Inferior parietal cortex (tissue), 1 donor: ENCODE measurements at regions not wholly inside any gene's neighbourhood (a gene's known extent, or its start where the extent isn't known, plus 50 kb on each side); places are given as distances from the start of the nearest gene placed in this dataset.
"Not testable (repeated sequence)": the region's sequence is repeated elsewhere in the genome, so short reads cannot be mapped to it uniquely, and the experiment has no call there.

ENCODE experiments used
- DNase-seq: peaks from one replicate; pipeline ENCODE4 v3.0.0-alpha.2; 2016; ENCODE audit errors: extremely low spot score

DNA sequence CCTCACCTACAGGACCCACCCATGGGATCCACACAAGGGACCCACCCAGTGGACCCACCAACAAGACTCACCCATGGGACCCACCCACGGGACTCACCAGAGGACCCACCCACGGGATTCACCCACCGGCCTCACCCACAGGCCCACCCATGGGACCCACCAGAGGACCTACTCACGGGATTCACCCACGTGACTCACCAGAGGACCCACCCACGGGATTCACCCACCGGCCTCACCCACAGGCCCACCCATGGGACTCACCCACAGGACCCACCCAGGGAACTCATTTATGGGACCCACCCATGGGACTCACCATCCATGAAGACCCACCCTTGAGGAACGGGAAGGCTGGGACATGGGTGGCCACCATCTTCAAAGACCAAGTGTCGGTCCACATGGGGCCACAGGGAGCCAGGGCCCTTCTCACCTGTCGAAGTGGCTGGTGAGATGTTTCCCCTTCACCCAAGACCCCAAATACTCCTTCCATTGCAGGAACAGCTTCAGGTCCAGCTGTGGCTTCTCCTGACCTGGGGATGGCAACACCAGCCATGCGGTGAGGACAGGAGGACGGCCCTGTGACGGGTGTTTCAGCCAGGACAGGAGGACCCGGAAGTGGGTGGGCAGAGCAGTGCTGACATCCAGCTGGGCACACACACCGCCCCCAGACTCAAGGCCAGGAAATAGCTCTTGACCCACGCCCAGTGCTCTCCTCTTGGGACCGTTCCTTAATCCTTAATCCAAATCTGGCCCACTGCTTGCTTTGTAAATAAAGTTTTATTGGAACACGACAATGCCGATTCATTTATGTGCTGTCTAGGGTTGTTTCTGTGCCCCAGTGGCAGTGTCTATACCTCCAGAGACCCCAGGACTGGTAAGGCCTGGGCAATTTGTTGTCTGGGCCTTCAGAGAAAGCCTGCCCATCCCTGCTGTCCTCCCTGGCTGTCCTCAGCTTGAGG lies 1005.1 kb downstream of the BRD1 start:
- DNase-seq: no peak

DNA sequence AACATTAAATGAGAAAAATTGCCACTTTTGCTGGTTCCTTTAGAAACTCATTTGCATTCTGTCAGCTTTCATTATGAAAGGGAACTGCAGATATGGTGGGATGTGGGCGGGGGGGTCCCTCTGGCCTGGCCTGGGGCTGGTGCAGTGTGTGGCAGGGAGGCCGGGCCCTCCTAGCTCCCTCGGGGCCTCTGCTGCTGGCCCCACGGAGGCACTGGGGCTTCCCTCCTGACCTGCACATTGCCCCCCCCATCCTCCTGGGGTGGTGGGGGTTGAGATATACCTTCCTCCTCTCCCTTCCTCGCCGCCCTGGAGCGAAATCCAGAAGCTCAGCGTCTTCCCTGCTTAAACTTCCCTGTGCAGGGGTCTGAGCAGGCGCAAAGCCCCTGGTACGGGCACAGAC lies 1005.9 kb downstream of the BRD1 start:
- no peak for DNase-seq

DNA sequence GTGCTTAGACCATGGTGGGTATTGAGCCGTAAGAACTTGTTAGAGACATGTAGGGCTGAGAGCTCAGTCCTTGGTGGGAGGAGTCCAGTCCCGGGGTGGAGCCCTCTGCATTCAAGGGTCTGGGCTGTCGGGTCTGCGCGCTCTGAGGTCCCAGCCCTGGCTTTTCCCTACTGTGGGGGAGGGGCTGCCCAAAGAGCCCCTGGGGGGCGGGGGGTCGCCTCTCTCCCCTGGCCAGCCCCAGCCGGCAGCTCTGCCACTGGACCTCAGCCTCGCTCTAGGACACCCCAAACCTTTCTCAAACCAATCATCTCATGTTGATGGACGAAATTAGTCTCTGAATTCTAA lies 1006.4 kb downstream of the BRD1 start:
- DNase-seq: no peak

DNA sequence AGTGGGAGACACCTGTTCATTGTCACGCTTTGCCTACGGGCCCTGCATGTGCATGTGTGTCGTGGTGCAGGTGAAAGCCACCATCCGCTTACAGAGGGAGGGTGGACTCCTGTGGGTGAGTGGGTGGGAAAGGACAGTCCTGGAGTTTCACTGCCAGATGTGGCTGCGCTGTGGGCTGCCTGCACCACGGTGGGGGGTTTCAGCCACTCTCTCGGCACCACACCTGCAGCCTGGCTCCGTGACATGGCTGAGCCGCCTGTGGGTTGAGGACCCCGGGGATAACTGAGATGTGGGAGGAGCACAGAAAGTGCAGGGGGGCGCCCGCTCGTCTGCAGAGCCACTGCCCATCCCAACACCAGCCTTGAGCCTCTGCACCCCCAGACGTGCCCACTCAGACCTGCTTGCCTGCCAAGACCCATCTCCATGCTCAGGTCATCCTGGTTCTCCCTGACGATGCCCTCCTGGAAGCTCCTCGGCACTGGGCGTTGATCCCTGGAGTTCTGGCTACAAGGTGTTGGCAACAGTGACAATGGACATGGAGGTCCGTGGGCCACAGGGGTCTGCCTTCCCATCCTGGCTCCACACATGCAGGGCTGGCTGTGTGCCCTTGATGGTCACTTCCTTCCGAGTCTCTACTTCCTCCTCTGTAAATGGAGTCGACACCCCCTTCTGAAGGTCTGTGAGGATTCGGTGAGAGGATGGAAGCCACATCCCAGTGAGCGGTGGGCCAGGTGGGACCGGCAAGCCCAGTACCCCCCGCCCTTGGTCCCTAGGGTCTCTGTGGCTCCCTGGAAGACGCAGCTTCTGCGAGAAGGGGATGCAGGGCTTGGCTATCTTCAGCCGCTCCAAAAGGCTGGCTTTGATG lies 1007.0 kb downstream of the BRD1 start:
- DNase-seq: no peak

DNA sequence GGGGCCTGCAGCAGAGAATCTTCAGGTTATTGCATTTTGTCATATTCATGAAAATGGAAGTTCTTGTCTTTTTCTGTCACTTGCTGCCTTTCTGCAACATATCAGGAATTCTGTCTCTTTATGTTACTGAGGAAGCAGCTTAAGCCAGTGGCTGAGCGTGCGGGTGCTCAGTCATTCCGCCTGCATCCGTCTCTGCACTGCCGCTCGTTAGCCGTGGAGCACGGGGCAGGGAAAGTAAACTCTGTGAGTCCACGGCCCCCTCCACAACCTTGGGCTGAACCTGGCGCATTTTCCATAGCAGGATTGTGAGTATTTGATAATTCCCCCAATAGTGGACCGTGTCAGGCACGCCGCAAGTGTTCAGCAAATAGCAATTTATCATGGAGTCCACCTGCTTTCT lies 1007.7 kb downstream of the BRD1 start:
- DNase-seq: no peak

DNA sequence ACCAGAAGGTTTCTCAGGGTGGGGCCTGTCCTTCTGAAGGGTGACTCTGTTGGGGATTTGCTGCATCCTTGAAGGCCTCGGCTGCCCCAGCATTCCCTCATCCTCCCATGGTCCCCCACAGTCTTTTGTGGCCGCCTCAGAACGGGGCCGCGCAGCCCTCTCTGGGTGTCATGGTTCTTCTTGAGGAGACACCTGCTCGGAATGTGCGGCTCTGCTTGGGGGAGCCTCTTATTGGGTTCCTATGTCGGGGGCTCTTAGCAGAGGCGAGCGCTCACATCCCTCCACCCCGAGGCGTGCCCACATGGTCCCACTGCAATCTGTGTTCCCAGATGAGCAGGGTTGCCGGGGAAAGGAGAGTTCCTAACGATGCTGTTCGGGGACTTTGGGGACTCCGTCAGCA lies 1008.4 kb downstream of the BRD1 start:
- no peak for DNase-seq

DNA sequence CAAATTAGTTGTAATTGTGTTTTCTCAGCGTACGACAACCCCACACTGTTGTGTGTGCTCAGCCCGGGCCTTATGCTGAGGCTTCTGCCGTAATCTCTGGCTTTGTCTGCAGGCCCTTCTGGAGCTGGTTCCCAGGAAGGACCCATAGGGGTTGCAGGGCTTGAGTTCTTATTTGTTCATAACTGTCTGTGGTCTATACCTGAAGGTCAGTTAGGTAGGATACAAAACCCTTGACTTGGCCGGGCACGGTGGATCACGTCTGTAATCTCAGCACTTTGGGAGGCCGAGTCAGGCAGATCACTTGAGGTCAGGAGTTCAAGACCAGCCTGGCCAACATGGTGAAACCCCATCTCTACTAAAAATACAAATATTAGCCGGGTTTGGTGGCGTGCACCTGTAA lies 1010.2 kb downstream of the BRD1 start:
- not testable (repeated sequence) for DNase-seq

DNA sequence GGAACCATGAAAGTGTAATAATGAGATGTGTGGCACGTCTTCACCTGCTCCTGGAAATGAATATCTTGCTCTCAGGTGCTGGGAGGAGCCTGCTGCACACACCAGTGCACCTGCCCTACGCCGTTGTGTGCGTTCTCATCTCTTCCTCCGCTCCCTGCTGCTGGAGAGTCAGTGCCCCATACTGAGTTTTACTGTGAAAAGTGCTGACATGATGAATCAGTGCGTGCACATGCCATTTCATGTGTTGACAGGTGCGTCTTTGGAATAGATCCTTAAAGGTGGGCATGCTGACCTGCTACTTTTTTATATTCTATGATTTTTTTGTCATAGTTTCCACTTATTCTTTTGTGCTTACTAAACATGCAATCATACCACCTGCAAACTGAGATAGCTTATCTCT lies 1015.8 kb downstream of the BRD1 start:
- no peak for DNase-seq

DNA sequence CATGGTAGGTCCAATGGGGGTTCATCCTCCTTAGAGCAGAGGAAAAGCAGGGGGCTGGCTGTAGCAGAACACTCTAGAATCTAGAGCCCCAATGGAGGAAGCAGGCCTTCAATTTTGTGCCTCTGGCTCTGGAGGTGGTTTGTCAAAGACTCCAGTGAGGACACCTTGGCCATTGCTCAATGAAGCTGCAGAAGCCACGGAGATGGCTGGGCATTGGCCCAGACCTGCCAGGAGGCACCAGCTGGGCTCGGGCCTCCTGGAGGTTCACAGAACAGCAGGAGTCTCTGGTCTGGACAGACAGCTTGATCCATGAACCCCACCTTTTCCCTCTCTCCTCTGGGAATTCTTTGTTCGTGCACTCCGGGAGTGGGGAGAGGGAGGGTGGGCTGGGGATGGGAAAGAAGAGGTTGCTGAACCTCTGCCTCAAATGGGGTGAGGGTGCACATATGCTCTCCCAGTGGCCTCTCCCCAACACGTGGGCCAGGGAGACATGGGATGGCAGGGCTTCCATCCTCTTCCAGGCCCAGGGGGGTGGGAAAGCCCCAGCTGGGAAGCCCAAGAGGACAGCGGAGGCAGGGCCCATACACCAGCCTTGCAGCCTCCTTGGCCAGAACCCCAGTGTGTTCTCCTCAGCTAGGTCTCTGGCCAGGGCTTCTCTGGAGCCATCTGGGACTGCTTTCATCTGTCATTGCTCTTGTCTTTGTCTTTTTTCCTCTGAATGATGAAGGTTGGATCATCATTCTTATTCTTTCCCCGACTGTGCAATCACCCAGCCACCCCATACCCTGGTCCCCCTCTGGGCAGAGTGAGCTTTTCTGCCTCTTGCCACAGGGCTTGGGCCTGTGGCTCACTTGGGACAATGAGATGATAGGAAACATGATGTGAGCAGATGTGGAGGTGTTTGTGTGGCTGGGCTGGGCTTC lies 1019.4 kb downstream of the BRD1 start:
- no peak for DNase-seq

DNA sequence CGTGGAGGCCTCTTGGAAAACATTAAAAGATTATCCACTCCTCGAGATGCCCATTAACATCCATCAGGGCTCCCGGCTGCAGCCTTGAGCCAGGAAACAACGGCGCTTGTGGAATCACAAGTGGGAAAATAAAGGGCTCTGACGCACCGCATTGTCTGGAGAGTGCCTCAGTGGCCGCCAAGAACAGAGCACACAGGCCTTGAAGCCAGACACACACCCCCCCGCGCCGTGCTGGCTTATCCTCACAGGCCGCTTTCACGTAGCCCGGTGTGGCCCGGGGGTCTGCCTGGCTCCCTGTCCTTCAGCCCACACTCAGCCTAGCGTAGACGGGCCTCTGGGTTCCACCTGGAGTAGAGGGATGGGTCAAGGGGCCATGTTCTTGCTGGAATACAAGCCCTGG lies 1020.5 kb downstream of the BRD1 start:
- no peak for DNase-seq

DNA sequence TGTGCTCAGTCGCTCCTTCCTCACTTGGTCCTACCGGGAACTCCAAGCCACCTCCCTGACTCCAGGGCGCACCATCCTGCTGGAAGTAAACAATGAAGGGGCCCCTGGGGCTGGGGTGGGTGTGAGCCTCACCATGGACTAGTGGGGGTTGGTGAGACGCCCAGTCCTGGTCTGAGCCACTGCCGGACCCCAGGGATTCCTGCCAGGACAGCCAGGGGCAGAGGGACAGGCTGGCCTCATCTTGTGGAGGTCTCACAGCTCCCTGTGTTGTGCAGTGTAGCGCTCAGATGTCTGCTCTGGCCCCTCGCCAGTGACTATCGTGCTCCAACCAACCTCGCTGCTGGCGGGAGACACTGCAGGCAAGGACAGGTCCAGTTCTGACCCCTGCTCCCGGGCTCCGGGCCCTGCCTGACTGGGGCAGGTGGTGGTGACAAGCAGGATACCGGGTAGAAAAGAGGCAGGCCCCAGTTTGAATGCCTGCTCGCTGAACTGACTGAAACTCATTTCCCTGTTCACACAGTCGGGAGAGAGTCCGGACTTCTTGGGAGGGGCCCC lies 1021.4 kb downstream of the BRD1 start:
- DNase-seq: no peak

DNA sequence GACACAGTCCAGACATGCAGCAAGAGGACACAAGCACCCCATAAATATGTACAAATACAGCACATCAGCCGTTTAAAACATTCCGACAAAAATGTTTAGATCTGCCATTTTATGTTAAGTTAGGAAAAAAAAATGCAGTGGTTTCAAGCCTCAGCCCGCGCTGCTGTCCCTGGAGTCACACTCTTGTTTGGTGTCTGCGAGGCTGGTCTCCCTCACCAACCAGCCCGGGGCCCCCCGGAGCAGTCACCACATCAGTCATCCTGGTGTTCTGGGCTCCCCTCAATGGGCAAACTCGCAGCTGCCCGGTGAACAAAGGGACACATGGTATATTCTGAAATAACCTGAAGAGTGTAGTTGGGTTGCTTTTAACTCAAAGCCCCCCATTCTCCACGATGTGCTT lies 1022.2 kb downstream of the BRD1 start:
- no peak for DNase-seq

DNA sequence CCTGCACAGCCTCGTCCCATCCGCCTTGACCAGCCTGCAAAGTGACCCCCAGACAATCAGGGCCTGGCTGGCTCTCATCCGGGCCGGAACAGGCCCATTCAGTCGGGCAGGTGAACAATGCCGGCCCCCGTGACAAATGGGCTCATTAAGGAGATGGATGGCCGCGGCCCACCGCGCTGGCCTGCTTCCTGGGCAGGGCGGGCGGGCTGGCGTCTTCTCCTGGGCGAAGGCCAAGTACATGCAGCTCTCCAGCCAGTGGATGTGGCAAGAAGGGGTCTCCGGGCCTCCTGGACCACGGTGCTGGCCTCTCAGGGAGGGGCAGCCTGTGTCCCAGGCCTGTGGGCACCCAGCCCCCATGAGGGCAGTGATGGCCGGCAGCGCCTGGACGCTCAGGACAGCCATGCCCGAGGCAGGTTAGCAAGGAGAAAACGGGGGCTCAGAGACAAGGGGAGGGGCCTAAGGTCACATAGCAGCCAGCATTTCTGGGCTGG lies 1022.8 kb downstream of the BRD1 start:
- no peak for DNase-seq

DNA sequence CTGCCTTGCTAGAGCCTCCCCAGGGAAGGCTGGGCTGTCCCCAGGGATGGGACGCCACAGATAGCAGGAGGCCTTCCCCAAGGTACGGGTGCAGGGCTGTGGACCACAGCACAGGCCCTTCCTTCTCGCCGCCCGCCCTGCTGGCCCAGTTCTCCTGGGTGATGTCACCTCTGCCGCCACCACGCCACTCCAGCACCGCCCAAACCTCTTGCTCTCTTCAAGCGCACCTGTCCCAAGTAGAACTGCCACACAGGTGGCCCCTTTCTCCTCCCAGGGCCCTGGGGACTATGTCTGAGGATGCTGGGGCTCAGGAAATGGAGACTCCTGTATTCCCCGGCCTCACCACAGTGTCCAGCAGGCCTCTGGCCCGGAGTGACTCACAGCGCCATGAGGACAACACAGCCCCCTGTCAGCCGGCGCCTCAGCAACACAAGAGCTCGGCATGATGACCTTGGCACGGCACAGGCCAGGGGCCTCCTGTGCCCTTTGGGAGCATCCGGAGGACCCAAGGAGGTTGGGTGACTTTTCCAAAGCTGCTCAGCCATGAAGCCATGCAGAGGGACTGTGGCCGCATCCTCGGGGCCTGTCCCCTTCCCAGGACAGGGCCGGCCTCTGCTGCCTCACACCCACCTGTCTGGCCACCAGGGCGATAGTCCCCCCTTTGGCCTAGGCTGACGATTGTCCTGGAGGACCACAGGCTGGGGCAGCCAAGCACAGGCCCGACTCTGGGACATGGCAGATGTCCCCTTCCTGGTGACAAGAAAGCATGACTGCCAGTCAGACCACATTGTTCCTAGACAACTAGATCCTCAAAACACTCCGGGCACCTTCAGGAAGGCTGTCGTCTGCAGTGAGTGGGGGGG lies 1023.5 kb downstream of the BRD1 start:
- no peak for DNase-seq

DNA sequence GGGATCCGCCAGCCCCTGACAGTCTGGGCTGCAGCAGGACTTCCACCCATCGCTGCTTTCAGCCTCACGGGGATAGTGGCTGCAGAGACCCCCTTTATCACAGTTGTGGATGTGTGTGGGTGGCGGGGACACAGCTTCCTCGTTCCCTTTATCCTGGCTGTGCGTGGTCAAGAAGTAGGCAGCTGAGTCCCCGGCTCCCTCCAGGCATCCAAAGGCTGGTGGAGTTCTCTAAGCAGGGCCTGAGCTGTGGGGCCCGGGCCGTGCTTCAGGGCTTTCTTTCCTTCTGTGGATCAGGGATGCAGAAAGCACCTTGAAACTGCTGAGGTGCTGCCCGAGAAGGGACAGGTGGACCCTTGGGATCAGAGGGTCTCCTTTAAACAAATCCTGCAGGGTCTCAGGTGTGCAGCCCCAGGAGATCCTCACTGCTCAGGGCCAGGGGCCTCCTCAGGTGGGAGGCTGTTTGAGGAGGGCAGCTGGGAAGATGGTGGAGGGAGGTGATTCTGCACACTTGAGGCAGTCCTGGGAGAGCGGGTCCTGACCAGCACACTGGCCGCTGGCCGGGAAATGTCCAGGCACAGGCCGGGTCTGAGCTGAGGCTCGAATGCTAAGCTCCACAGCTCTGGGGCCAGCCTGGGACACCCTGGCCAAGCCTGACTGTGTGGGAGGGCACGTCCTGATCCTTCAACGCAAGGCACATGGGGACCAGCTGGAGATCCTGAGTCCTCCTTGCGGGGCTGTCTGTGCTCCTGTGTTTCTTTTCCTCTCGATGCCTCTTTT lies 1024.3 kb downstream of the BRD1 start:
- no peak for DNase-seq

DNA sequence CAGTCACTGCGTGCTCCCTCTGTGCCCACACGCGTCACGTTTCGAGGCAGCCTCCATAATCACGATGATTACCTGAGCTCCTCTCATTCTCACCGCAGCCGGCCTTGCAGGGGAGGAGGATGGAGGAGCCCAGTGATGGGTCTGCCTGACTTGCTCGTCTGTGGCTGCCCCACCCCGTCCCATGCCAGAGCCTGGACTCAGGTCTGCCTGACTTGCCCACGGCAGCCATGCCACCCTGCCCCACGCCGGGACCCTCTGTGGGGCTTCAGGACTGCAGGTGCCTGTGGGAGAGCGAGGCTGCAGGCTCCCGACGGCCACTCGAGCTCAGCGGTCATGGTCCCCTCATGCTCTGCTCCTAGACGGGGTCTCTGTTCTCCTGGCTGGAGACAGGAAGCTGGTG lies 1025.1 kb downstream of the BRD1 start:
- no peak for DNase-seq

DNA sequence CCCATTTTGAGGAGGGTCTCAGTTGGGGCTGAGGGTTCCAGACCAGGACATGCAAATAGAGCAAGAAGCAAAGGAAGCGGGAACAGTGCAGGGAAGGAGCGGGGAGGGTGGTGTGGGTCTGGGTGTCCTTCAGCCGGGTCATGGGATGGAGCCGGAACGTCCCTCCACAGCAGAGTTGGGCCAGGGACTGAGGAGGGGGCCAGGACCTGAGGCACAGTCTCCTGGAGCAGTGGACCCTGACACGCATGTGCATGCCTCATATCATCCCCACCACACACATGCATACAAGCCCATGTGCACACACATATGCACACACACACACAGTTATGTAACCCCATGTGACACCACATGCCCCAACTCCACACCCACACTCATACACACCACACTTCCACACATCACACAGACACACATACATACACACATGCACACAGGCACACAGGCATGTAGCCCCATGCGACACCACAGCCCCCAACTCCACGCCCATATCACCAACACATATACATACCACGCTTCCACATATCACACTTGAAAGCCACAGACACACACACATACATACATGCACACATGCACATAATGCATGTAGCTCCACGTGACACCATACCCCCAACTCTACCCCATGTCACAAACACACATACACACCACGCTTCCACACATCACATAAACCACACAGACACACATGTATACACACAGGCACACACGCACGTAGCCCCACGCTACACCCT lies 1026.6 kb downstream of the BRD1 start:
- DNase-seq: no peak

DNA sequence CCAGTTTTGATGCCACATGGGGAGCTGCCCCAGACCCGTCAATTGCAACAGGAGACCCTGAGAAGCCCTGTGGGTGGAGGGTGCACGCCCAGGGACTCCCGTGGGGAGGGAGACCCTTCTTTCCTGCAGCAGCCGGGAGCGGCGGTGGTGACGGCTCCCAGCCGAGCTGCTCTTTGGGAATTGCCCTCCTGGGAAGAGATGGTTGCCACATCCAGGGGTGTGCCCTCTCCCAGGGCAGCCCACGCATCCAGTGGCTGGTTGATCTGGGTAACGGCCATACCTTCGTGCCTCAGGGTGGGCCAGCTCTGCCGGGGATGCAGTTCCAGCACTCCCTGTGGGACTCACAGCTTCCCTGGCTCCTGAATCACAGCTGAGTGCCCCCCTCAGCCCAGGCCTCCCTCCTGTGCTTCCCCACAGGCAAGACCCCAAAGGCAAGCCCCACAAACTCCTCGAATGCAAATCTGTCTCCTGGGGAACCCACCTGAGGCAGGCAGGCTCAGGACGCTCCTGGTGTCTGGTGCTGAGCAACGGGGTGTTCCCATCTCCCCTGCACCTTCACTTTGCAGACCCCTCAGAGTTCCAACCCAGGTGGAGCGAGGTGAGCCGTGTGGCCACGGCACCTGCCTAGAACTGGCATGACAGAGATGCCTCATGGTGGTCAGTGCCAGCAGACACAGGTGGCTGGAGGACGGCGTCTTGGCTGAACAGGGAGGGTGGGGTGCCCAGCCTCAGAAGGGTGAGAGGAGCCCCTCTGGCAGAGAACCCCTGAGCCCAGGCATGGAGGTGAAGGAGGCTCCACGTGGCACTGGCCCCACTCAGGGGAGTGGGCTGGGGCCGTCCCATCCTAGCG lies 1027.4 kb downstream of the BRD1 start:
- no peak for DNase-seq
